ENCODE measurements at regions not wholly inside any gene's neighbourhood (a gene's known extent, or its start where the extent isn't known, plus 50 kb on each side); places are given as distances from the start of the nearest gene placed in this dataset.
"Not testable (repeated sequence)": the region's sequence is repeated elsewhere in the genome, so short reads cannot be mapped to it uniquely, and the experiment has no call there.

GRCh38 chr12:19625551-19625950 is 186.3 kb downstream of the AEBP2 start:
- DNase-seq (ENCODE audit: low spot score), result not testable (repeated sequence)

DNA sequence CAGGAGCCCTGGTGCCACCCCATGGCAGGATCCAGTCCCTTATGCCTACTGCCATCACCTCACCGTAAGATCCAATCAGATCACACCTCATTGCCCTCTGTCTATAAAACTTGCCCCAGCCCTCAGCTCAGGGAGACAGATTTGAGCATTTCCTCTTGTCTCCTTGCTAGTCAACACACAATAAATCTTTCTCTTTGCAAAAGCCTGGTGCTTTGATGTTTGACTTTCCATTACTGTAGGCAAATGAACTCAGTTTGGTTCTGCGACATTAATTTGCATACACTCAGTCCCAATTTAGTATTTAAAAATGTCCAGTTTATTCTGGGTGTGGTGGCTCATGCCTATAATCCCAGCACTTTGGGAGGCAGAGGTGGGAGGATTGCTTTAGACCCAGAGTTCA is 188.4 kb downstream of the AEBP2 start:
- DNase-seq (ENCODE audit: low spot score), result no peak

- DNase-seq (ENCODE audit: low spot score), result no peak
Measured at GRCh38 chr12:19630536-19630935, 191.2 kb downstream of the AEBP2 start.

- DNase-seq (ENCODE audit: low spot score), result no peak
Measured at GRCh38 chr12:19633194-19633593, 193.9 kb downstream of the AEBP2 start.

GRCh38 chr12:19633641-19634040 is 194.3 kb downstream of the AEBP2 start:
- no peak for DNase-seq (ENCODE audit: low spot score)

GRCh38 chr12:19639781-19640415 is 200.6 kb downstream of the AEBP2 start:
- DNase-seq (ENCODE audit: low spot score), result no peak

DNA sequence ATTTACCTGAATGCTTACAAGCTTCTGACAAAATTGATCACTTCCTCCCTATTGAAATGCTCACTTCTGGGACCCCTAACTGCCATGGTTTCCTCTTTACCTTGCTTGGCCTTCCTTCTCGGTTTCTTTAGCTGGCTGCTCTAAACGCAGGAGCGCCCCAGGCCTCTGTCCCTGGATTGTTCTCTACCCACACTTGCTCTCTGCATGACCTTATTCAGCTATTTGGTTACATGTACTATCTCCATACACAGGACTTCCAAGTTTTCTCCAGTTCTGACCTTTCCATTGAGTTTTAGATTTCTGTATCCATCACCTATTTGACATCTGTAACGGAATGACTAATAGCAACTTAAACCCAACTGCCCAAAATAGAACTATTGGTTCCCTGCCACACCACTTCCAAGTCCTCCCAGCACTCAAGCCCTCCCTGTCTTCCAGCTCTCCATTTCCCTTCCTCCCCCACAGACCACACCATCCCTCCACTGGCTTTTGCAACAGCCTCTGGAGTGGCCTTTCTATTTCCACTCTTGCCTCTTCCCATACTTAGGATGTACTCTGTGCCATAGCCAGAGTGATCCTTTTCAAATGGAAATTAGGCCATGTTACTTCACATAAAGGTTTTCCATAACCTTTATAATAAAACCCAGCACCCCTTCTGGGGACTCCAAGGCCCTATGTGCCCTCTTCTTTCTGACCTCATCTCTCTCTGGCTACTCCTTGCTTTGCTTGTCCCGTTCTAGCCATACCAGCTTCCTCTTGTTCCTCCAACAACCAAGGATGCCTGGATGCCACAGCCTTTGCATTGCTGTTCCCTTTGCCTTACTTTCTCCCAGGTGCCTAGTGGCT is 202.2 kb downstream of the AEBP2 start:
- no peak for DNase-seq (ENCODE audit: low spot score)

DNA sequence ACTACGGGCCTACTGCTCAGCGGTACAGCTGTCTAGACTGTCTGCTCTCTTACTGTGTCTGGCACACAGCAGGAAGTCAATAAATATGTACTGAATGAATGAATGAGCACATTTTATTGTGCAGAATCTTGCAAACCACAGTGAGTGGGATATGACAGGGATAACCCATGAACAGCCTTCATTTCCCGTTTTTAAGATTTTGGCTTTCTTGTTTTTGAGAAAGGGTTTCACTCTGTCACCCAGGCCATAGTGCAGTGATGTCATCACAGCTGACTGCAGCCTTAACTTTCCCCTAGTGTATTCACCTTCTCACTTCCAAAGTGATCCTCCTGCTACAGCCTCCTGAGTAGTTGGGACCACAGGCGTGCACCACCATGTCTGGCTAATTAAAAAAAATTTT is 203.1 kb downstream of the AEBP2 start:
- no peak for DNase-seq (ENCODE audit: low spot score)

DNA sequence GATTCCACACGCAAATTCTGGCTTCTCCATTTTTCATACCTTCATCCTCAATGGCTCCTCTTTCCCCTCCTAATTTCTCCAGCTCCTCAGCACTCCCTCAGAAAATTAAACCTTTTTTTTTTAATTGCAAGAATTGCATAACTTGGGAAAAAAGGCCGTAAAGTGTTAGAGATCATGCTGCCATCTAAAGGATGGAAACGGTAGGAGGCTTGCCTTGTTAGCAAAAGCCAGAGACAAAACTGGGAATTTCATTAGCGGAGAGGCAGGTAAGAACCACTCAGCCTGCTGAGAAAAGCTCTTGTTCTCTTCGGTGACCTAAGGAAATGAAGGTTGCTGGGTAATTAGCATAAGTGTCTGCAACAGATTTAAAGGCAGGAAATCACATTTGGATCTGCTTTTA is 204.3 kb downstream of the AEBP2 start:
- DNase-seq (ENCODE audit: low spot score), result no peak

DNA sequence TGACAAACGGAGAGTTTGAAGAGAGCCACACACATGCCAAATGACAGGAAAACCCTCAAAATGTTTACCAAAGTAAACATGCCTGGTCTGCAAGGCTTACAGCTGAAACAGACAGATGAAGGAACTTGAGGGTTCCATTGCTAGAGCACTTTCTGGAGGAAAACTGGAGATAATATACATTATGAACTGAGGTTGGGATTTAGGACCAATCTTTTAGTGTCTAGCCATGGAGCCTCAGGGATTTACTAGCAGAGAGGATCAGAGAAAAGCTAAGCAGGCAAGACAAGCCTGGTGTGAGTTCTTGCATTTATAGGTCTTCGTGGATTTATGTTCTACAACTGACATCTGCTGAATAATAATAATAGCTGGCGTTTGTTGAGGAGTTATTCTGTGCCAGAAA is 205.3 kb downstream of the AEBP2 start:
- DNase-seq (ENCODE audit: low spot score), result no peak

GRCh38 chr12:19645823-19646222 is 206.5 kb downstream of the AEBP2 start:
- DNase-seq (ENCODE audit: low spot score), result no peak

DNA sequence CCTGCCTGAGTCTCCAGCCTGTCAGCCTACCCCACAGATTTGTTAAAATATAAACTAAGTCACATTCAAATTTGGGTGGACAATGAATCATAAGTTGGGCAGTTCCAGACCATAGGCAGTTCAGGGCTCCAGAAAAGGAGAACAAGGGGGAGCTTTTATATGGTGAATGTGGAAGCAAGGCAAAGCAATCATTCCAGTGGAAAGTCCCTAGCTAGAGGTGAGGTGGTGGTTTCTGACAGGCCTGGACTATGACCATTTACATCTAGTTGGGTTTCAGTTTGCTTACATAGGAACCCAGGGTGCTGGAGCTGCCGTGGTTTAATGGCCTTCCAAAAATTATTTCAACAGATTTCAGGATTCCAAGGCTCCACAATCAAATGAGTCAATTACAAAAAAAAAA is 207.3 kb downstream of the AEBP2 start:
- no peak for DNase-seq (ENCODE audit: low spot score)

- DNase-seq (ENCODE audit: low spot score), result no peak
Measured at GRCh38 chr12:19647806-19648556, 208.7 kb downstream of the AEBP2 start.

DNA sequence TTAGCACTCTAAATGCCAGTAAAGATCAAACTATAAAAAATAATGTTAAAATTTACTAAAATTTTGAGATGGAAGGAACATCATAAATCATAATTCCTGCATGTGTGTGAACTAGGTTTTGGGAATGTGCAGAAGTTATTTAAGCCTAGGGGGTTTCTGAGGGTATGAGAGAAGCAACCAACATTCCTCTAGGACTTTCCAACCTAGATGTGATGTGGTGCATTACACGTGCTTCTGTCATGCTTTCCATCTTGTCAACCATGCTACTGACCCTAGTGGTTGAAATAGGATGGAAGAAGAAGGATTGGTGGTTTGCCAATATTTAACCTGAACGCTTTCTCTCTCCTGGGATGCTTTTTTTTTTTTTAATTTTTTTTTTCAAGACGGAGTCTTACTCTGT is 209.3 kb downstream of the AEBP2 start:
- DNase-seq (ENCODE audit: low spot score), result no peak

- DNase-seq (ENCODE audit: low spot score), result no peak
Measured at GRCh38 chr12:19652386-19652785, 213.1 kb downstream of the AEBP2 start.

GRCh38 chr12:19654650-19655376 is 215.5 kb downstream of the AEBP2 start:
- DNase-seq (ENCODE audit: low spot score), result no peak

DNA sequence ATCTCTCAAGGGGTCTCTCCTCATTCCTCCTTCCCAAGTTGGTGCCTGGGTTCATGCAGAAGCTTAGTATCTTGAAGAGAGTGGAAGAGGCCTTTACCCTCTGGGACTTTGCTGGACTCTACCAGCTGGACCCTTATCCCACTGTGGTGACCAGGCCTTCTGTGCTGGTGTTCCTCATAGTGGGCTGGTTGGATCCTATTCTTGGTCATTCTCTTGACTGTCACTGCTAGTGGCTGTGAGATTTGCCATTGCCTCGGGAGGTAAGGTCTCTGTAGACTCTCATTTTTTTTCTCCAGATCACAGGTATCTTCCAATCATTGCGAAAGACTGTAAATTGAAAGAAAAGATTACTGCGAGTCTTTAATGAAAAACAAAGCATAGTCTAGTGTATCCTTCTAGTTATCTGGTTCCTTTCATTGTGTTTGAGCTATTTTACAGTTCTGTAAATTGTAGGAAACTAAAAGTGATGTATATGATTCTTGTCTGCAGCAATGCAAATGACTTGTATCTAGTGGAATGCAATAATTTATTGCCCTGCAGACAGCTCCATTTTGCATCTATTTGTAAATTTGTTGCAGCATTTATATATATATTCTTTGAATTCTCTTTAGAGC is 217.9 kb downstream of the AEBP2 start:
- DNase-seq (ENCODE audit: low spot score), result no peak

- DNase-seq (ENCODE audit: low spot score), result no peak
Measured at GRCh38 chr12:19657732-19658130, 218.4 kb downstream of the AEBP2 start.

- DNase-seq (ENCODE audit: low spot score), result no peak
Measured at GRCh38 chr12:19659086-19659485, 219.8 kb downstream of the AEBP2 start.

DNA sequence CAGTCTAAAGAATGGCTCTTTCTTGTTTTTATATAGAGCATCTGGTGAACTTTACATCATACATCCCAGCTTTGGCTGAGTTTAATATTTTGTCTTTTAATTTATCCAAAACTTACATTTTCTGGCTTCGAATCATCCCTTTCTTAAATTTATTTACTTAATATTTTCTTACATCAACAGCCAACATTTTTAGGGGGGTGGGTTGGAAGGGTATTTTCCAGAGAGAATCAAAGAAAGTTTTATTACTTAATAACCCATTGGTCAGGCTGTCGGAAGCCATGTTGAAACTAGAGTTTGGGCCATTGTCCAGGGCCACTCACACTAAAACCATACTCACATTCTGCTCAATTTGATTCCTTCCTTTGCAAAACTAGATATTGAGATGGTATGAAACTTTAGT is 220.2 kb downstream of the AEBP2 start:
- DNase-seq (ENCODE audit: low spot score), result no peak

GRCh38 chr12:19665121-19665900 is 226.0 kb downstream of the AEBP2 start:
- no peak for DNase-seq (ENCODE audit: low spot score)
